ENCODE measurements at regions not wholly inside any gene's neighbourhood (a gene's known extent, or its start where the extent isn't known, plus 50 kb on each side); places are given as distances from the start of the nearest gene placed in this dataset.

DNA sequence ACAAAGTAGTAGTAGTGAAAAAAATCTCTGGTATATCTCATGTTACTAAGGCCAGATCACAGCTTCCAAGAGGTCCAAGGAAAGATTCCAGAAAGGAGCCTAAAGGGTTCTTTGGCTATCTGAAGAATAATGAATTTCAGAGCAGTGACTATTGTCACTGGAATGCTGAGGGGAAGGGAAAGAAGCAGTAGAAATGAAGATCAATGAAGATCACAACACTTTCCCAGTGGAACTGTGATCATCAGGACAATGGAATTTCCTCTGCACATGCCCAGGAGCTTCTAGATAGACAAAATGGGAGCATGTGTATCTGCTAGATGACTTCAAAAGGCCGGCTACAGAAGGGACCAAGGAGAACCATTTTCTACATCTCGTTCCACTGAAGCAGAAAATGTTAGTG is 219.5 kb upstream of the PHYHIPL start:
- TF ChIP-seq, protein P1, sequence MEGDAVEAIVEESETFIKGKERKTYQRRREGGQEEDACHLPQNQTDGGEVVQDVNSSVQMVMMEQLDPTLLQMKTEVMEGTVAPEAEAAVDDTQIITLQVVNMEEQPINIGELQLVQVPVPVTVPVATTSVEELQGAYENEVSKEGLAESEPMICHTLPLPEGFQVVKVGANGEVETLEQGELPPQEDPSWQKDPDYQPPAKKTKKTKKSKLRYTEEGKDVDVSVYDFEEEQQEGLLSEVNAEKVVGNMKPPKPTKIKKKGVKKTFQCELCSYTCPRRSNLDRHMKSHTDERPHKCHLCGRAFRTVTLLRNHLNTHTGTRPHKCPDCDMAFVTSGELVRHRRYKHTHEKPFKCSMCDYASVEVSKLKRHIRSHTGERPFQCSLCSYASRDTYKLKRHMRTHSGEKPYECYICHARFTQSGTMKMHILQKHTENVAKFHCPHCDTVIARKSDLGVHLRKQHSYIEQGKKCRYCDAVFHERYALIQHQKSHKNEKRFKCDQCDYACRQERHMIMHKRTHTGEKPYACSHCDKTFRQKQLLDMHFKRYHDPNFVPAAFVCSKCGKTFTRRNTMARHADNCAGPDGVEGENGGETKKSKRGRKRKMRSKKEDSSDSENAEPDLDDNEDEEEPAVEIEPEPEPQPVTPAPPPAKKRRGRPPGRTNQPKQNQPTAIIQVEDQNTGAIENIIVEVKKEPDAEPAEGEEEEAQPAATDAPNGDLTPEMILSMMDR (IDR thresholded peaks at IDR 0.05): no peak
- no peak for TF ChIP-seq POLR2A (IDR thresholded peaks at IDR 0.05; ENCODE audit: low read depth)

Measured in esophagus muscularis mucosa (tissue), 3 donors.